Right lobe of liver (tissue), 6 donors: ENCODE measurements at regions not wholly inside any gene's neighbourhood (a gene's known extent, or its start where the extent isn't known, plus 50 kb on each side); places are given as distances from the start of the nearest gene placed in this dataset.
"Not testable (repeated sequence)": the region's sequence is repeated elsewhere in the genome, so short reads cannot be mapped to it uniquely, and the experiment has no call there.

Experiments used
- ATAC-seq, 4 donors: fragments of 200-7000 bp; cut with Tn5 transposase; one replicate each; pipeline ENCODE4 v1.9.1; 2020; ENCODE audit warnings: mild to moderate bottlenecking in 4 of 4, moderate library complexity in 4 of 4
- DNase-seq, 3 donors: peaks; one replicate each; pipeline ENCODE4 v3.0.0-alpha.2; 2020
- H3K27ac ChIP-seq, 3 donors: fragments of 200-600 bp; one replicate each; pipeline ENCODE4 v1.8.0; 2022
- H3K27me3 ChIP-seq, 2 donors: fragments of 200-600 bp; one replicate each; pipeline ENCODE4 v1.8.0; 2022
- H3K36me3 ChIP-seq, 4 donors: fragments of 200-600 bp; sonication (generic) in 1 of 4; one replicate each; pipeline versions ENCODE4 v1.5.1 to v1.8.0; 2017 to 2022; ENCODE audit warnings: control low read depth in 1 of 4
- H3K4me1 ChIP-seq, 4 donors: fragments of 200-600 bp; sonication (generic) in 1 of 4; one replicate each; pipeline versions ENCODE4 v1.5.1 to v1.8.0; 2017 to 2022; ENCODE audit warnings: control low read depth in 1 of 4
- H3K4me3 ChIP-seq, 3 donors: fragments of 200-600 bp; one replicate each; pipeline ENCODE4 v1.8.0; 2022
- H3K9me3 ChIP-seq, 4 donors: fragments of 200-600 bp; sonication (generic) in 1 of 4; one replicate each; pipeline versions ENCODE4 v1.5.1 to v1.8.0; 2017 to 2022; ENCODE audit warnings: control low read depth in 1 of 4
- POLR2A ChIP-seq: fragments of 450-650 bp; IDR thresholded peaks from one replicate; pipeline ENCODE4 v1.6.1; 2017; ENCODE audit warnings: antibody characterized with exemption, mild to moderate bottlenecking
- WGBS: methylation state at CpG from one replicate; pipeline ENCODE4 v1.1.6; 2018; ENCODE audit warnings: low coverage, low lambda C conversion rate; ENCODE audit not compliant: insufficient coverage; ENCODE audit errors: missing lambda C conversion rate; 5-methylcytosine and 5-hydroxymethylcytosine counted together
- intact Hi-C, 2 donors: fragments of 100-400 bp; cut with DNase I; formaldehyde crosslinking; loops; one replicate each; pipeline versions ENCODE4 v1.11.2 to v1.14.1; 2022
- TF ChIP-seq, protein P1 (sequence below), 4 donors: fragments of 200-600 bp in 3 of 4; fragments of 450-650 bp in 1 of 4; IDR thresholded peaks; one replicate each; pipeline versions ENCODE4 v1.5.1 to v1.8.0; 2016 to 2022; ENCODE audit warnings: antibody characterized with exemption in 4 of 4, mild to moderate bottlenecking in 2 of 4
- donor health status: DM: no; HTN: yes; CAD: no.
- donor health status: DM: no; HTN: no; CAD: no.
- donor health status: DM: no; HTN: no; CAD: no.
- donor health status: DM: no; HTN: yes; CAD: no.
- donor health status: DM: no; HTN: yes; CAD: no.

GRCh38 chr3:191593486-191593885, 132.5 kb downstream of the PYDC2 start:
- Histone ChIP-seq H3K36me3 (no peaks in the 10 kb centered on the region), H3K27me3 (no peaks in the 10 kb centered on the region), H3K9me3 (no peaks in the 10 kb centered on the region), H3K4me1 (no peaks in the 10 kb centered on the region), H3K4me3 (no peak overlapping the region), H3K27ac (no peak overlapping the region)
- intact Hi-C loops: no loop called here
- WGBS: 0% methylated on average over 1 of the region's 1 CpG
- ATAC-seq (no peak), DNase-seq (no peak)
- no peak for TF ChIP-seq POLR2A
- TF ChIP-seq, protein P1, sequence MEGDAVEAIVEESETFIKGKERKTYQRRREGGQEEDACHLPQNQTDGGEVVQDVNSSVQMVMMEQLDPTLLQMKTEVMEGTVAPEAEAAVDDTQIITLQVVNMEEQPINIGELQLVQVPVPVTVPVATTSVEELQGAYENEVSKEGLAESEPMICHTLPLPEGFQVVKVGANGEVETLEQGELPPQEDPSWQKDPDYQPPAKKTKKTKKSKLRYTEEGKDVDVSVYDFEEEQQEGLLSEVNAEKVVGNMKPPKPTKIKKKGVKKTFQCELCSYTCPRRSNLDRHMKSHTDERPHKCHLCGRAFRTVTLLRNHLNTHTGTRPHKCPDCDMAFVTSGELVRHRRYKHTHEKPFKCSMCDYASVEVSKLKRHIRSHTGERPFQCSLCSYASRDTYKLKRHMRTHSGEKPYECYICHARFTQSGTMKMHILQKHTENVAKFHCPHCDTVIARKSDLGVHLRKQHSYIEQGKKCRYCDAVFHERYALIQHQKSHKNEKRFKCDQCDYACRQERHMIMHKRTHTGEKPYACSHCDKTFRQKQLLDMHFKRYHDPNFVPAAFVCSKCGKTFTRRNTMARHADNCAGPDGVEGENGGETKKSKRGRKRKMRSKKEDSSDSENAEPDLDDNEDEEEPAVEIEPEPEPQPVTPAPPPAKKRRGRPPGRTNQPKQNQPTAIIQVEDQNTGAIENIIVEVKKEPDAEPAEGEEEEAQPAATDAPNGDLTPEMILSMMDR (IDR thresholded peaks at IDR 0.05): no peak

GRCh38 chr3:191615511-191615910, 154.5 kb downstream of the PYDC2 start:
- 78% methylated on average over 1 of the region's 1 CpG for WGBS
- H3K4me1 ChIP-seq, H3K36me3 ChIP-seq, H3K27ac ChIP-seq, H3K27me3 ChIP-seq, H3K4me3 ChIP-seq, intact Hi-C loops, DNase-seq, ATAC-seq, H3K9me3 ChIP-seq: not testable (repeated sequence)

- Histone ChIP-seq H3K27ac (no peak overlapping the region), H3K4me3 (no peak overlapping the region), H3K4me1 (no peaks in the 10 kb centered on the region), H3K36me3 (no peaks in the 10 kb centered on the region), H3K9me3 (no peaks in the 10 kb centered on the region), H3K27me3 (no peaks in the 10 kb centered on the region)
- WGBS: 47% methylated on average over 1 of the region's 1 CpG
- ATAC-seq: no peak
- intact Hi-C loops: no loop called here
- no peak for DNase-seq
- TF ChIP-seq, protein P1 (IDR thresholded peaks at IDR 0.05): no peak
- no peak for TF ChIP-seq POLR2A
Observed at GRCh38 chr3:191624299-191624698, 163.3 kb downstream of the PYDC2 start.

- H3K36me3 ChIP-seq: no peaks in the 10 kb centered on the region
- intact Hi-C loops: no loop called here
- TF ChIP-seq, protein P1 (IDR thresholded peaks at IDR 0.05): no peak
- TF ChIP-seq POLR2A: no peak
- H3K4me3 ChIP-seq: no peak overlapping the region
- ATAC-seq (no peak), DNase-seq (no peak)
- no peak overlapping the region for H3K27ac ChIP-seq
- H3K9me3 ChIP-seq: no peaks in the 10 kb centered on the region
- no peaks in the 10 kb centered on the region for H3K27me3 ChIP-seq
- 45% methylated on average over 8 of the region's 8 CpGs for WGBS
- no peaks in the 10 kb centered on the region for H3K4me1 ChIP-seq
Observed at GRCh38 chr3:191627064-191627463, 166.1 kb downstream of the PYDC2 start.

DNA sequence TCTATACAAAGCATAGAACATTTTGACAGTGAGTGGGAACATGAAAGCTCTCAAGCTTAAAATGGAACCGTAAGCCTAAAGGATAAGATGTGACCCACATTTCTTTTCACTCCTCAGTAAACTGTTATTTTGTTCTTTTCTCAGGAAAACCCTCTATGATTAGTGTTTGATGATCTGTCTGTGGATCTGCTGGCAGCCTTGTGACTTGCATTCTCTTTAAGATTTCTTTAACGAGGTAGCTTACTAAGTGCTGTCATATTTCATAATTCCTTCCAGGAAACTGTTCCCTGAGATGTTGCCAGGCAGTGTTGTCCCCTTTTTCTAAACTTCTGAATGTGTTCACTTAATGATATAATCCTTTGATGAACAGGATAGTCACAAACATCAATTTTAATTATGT, 167.6 kb downstream of the PYDC2 start:
- TF ChIP-seq, protein P1 (IDR thresholded peaks at IDR 0.05): no peak
- no peak for TF ChIP-seq POLR2A
- no peaks in the 10 kb centered on the region for H3K36me3 ChIP-seq
- no peak overlapping the region for H3K27ac ChIP-seq
- no peaks in the 10 kb centered on the region for H3K4me1 ChIP-seq
- H3K9me3 ChIP-seq: no peaks in the 10 kb centered on the region
- no peak overlapping the region for H3K4me3 ChIP-seq
- intact Hi-C loops: no loop called here
- no peak for ATAC-seq
- no peaks in the 10 kb centered on the region for H3K27me3 ChIP-seq
- WGBS: 49% methylated on average over 2 of the region's 2 CpGs
- DNase-seq: no peak
